Left kidney (tissue), 1 donor: ENCODE measurements at regions not wholly inside any gene's neighbourhood (a gene's known extent, or its start where the extent isn't known, plus 50 kb on each side); places are given as distances from the start of the nearest gene placed in this dataset.

Experiments
- DNase-seq: peaks from one replicate; pipeline ENCODE4 v3.0.0-alpha.2; 2013

GRCh38 chr22:48709453-48709852 lies 1118.2 kb downstream of the BRD1 start:
- no peak for DNase-seq

DNA sequence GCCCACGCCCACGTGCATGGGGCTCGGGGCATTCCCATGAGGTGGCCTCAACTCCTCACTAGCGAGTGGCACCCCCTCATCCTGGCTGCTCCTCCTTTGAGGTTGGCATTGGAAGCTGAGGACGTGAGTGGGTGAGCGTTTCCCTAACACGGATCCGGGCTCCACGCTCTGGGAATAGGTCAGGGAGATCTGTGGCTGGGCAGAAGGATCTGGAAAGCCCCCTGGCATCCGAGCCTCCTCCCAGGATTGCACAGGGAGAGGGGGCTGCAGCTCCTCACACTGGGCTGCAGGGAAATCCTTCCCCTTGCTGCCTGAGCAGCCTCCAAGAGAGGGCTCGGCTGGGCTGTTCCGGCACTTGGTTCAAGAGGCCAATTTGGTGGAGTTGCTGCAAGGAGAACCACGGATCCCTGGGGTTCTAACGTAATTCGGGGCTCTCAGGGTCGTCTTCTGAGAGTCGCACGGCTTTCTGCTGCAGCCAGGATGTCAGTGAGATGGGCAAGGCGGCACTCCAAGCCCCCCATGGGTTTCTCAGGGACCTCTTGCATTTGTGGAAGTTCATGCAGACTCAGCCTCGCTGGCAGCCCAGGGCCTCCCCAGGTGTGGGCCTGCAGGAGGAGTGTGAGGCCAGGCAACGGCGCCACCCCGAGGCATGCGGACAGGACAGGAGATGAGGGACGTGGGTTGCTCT lies 1119.0 kb downstream of the BRD1 start:
- no peak for DNase-seq

GRCh38 chr22:48707763-48708557 lies 1119.7 kb downstream of the BRD1 start:
- no peak for DNase-seq

GRCh38 chr22:48706934-48707762 lies 1120.5 kb downstream of the BRD1 start:
- no peak for DNase-seq

DNA sequence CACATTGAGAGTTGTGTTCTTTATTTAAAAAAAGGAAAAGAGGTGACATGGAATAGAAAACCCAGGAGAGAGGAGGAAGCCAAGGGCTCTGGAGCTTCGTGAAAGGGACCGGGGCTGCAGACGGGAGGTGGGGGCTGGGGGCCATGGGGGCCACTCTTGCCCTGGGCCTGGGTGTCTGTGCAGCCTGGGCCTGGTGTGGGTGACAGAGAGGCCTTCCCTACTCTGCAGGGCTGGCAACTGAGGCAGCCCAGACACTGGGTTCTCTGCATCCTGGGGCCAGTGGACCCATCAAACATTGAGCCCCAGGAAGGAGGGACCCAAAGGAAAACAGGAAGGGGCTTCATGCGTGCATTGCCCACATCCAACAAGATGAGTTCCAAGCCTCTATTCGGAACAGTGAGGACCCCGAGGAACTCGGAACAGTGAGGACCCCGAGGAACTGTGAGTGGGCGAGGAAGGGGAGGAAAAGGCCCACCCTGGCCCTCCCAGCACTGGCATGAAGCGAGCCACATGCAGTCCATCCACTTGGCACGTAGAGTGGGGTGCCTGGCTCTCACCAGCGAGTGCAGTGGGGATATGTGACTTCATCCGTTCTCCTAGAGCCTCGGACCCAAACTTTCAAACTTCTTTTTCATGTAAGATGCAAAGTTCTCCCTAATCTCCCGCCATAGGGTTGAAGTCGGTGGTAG lies 1121.6 kb downstream of the BRD1 start:
- DNase-seq: no peak

- DNase-seq: no peak
Observed at GRCh38 chr22:48705159-48705916, 1122.3 kb downstream of the BRD1 start.

DNA sequence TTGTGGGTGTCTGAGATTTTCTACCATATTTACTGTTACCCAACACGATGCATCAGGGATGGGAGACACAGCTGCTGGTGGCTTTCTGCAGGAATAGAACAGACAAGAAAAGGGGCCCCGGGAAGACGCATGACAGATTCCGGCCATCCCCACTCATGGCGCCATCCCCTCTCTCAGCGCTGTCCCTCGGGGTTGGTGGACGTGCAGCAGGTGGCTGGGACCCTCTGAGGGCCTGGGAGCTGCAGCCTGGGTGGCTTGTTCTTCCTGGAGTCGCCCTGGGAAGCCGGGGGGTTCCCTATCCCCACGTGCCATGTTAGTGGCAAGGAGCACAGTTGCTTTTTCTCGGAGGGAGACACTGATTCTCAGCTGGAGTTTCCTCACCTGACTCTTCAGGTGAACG lies 1123.3 kb downstream of the BRD1 start:
- DNase-seq: no peak

- DNase-seq: no peak
Observed at GRCh38 chr22:48703265-48703941, 1124.3 kb downstream of the BRD1 start.

- DNase-seq: peak; percentile 7
Observed at GRCh38 chr22:48702573-48703264, 1125.0 kb downstream of the BRD1 start.

- no peak for DNase-seq
Observed at GRCh38 chr22:48701296-48702030, 1126.2 kb downstream of the BRD1 start.

GRCh38 chr22:48700566-48701295 lies 1126.9 kb downstream of the BRD1 start:
- no peak for DNase-seq

GRCh38 chr22:48700180-48700565 lies 1127.5 kb downstream of the BRD1 start:
- DNase-seq: no peak

- DNase-seq: no peak
Observed at GRCh38 chr22:48699511-48699910, 1128.2 kb downstream of the BRD1 start.

GRCh38 chr22:48698618-48699017 lies 1129.1 kb downstream of the BRD1 start:
- DNase-seq: no peak

GRCh38 chr22:48697694-48698276 lies 1129.9 kb downstream of the BRD1 start:
- no peak for DNase-seq

DNA sequence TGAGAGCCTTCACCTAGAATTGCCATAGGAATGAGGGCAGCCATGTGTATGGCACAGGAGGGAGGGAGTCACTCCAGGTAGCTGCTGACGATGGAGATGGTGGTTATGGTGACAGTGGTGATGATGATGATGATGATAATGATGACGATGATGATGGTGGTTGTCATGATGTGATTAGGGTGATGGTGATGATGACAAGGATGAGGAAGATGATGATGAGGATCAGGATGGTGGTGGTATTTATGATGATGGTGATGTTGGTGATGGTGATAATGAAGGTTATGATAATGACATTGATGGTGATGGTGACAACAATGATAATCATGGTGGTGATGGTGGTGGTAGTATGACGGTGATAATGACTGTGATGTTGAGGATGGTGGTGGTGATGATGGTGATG lies 1130.5 kb downstream of the BRD1 start:
- DNase-seq: no peak

DNA sequence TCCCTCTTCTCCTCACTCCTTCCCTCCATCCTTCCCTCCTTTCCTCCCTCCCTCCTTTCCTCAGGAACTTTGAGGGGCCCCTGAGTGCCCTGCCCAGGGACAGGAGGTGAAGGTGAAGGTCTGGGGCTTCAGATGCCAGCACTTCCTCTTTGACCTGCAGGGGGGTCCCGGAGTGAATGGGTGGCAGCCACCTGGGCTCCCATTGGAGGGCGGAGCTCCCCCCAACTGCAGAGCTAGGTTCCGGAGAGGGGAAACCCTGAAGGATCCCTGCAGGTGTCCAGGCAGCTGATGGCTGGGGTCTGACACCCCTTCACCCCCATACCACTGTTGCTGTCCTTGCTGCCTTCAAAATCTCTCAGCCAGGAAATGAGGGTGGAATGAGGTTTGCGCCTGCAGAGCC lies 1131.3 kb downstream of the BRD1 start:
- no peak for DNase-seq

GRCh38 chr22:48695731-48696305 lies 1131.9 kb downstream of the BRD1 start:
- no peak for DNase-seq
